ENCODE measurements at regions not wholly inside any gene's neighbourhood (a gene's known extent, or its start where the extent isn't known, plus 50 kb on each side); places are given as distances from the start of the nearest gene placed in this dataset.
A peak's percentile ranks its signal among the peaks of the same experiment; 100 is the strongest.

DNA sequence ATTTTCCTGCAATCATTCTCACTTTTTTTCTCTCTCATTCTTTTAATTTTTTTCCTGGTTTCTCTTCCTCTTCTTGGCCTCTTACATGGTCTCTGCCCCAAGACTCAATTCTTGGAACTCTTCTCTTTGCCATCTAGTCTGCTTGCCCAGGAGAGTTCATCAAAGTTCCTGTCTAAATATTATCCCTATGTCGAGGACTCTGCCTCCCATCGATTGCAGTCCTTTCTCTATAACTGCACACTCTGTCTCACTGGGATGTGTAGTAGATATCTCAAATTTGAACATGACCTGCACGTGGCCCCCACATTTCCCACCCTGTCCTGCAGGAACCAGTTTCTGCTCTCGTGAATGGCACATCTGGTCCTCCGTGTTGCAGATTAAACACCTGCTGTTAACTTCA lies 204.7 kb upstream of the TMTC4 start:
- Histone ChIP-seq H3K9me3 (replicated peaks in 1 of 11) (peaks cover 0 to 13% (median 6%) of the 10 kb centered on the region in 11 experiments; a peak in 7 of 22 replicates), H4K20me1 (no peaks in the 10 kb centered on the region), H3K4me2 (peak overlapping the region in 3 of 11 experiments; percentile 7 to 60 (median 54); a peak in 3 of 22 replicates), H3K4me1 (peaks cover 0 to 38% (median 5%) of the 10 kb centered on the region in 10 experiments; a peak in 9 of 20 replicates), H3K9ac (no peak overlapping the region), H3K4me3 (no peak overlapping the region), H3K36me3 (no peaks in the 10 kb centered on the region), H3K27ac (no peak overlapping the region), H3K27me3 (no peaks in the 10 kb centered on the region)
- TF ChIP-seq Cebpa-rat (IDR thresholded peaks at IDR 0.05), result no peak

DNA sequence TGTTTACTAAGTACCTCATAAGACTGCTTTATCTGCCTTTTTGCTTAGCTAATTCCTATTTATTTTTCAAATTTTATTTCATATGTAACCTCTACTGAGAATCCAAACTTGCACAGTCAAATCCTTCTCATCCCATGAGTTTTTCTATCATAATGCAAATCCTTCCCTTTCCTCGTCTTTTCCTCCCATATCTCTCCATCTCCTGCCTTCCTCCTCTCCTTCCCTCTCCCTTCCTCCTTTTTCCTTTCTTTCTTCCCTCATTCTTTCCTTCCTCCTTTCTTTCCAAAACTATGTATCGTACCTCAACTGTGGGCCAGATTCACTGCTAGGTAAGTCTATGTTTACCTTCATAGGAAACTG lies 201.4 kb upstream of the TMTC4 start:
- Histone ChIP-seq H3K4me2 (peak overlapping the region in 5 of 11 experiments; percentile 9 to 80 (median 71); a peak in 10 of 22 replicates), H3K9me3 (replicated peaks in 1 of 11) (peaks cover 0 to 15% (median 9%) of the 10 kb centered on the region in 11 experiments; a peak in 11 of 22 replicates), H3K36me3 (no peaks in the 10 kb centered on the region), H3K4me1 (peaks cover 0 to 51% (median 7%) of the 10 kb centered on the region in 10 experiments; a peak in 9 of 20 replicates), H4K20me1 (no peaks in the 10 kb centered on the region), H3K27ac (peak overlapping the region in 3 of 11 experiments; percentile 48 to 70 (median 52); a peak in 6 of 22 replicates), H3K4me3 (no peak overlapping the region), H3K9ac (peak overlapping the region in 1 of 11 experiments; percentile 32; a peak in 2 of 22 replicates), H3K27me3 (no peaks in the 10 kb centered on the region)
- no peak for TF ChIP-seq Cebpa-rat (IDR thresholded peaks at IDR 0.05)

DNA sequence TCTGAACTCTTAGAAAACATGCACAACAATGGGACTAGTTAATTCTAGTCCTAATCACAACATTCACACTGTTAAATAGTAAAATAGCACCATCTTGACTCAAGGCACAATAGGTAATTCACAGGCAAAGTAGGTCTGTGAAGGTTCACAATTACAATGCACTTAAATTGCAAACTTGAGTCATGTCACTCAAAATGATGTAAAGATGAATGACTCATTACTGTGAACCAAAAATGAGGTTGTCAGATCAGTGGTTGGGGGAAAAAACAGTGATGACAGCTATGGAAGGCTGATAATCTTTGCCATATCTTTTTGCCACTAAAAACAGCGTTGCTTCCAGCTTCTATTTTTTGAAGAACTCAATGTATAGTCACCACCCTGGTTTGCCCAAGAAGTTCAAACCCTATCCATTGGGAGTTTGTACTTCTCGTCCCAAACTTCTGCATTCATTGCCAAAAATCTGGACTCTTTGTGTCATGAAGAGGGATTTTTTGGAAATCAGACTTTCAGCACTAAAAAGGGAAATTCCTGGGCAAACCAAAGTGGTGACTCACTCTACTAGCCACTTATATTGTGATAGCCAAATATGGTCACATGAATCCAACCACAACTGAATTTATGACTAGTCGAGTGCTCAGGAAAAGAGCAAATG lies 200.9 kb upstream of the TMTC4 start:
- Histone ChIP-seq H3K27ac (peak overlapping the region in 3 of 11 experiments; percentile 48 to 70 (median 52); a peak in 7 of 22 replicates), H3K4me3 (peak overlapping the region in 1 of 10 experiments; percentile 10; a peak in 1 of 20 replicates), H3K9me3 (replicated peaks in 1 of 11) (peaks cover 0 to 15% (median 9%) of the 10 kb centered on the region in 11 experiments; a peak in 11 of 22 replicates), H3K4me2 (peak overlapping the region in 5 of 11 experiments; percentile 9 to 80 (median 71); a peak in 10 of 22 replicates), H4K20me1 (no peaks in the 10 kb centered on the region), H3K36me3 (no peaks in the 10 kb centered on the region), H3K4me1 (peaks cover 0 to 51% (median 7%) of the 10 kb centered on the region in 10 experiments; a peak in 9 of 20 replicates), H3K27me3 (no peaks in the 10 kb centered on the region), H3K9ac (peak overlapping the region in 1 of 11 experiments; percentile 32; a peak in 2 of 22 replicates)
- no peak for TF ChIP-seq Cebpa-rat (IDR thresholded peaks at IDR 0.05)

DNA sequence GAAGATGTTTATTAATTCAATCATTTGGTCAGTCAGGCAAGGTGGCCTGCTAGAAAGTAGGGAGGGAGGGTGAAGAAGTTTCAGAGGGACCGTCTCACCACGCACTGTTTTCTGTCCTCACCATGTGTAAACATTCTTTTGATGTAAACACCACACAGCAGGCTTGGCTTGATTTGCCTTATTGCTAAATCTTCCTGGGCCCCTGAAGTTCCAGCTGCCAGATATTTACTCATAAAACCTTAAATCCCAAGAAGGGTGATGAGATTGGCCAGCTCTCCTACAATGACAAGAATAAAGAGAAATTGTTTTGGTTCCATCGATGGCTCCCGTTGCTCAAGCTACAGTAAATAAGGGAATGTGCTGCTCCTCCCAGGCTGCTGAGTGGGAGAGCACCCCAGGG lies 198.2 kb upstream of the TMTC4 start:
- Histone ChIP-seq H3K27me3 (no peaks in the 10 kb centered on the region), H3K4me3 (no peak overlapping the region), H3K4me1 (peaks cover 0 to 36% (median 7%) of the 10 kb centered on the region in 10 experiments; a peak in 9 of 20 replicates), H3K27ac (no peak overlapping the region), H4K20me1 (no peaks in the 10 kb centered on the region), H3K36me3 (no peaks in the 10 kb centered on the region), H3K9ac (no peak overlapping the region), H3K9me3 (replicated peaks in 1 of 11) (peaks cover 9 to 25% (median 15%) of the 10 kb centered on the region in 11 experiments; a peak in 21 of 22 replicates), H3K4me2 (peak overlapping the region in 3 of 11 experiments; percentile 42 to 45 (median 44); a peak in 5 of 22 replicates)
- TF ChIP-seq Cebpa-rat (IDR thresholded peaks at IDR 0.05), result no peak

DNA sequence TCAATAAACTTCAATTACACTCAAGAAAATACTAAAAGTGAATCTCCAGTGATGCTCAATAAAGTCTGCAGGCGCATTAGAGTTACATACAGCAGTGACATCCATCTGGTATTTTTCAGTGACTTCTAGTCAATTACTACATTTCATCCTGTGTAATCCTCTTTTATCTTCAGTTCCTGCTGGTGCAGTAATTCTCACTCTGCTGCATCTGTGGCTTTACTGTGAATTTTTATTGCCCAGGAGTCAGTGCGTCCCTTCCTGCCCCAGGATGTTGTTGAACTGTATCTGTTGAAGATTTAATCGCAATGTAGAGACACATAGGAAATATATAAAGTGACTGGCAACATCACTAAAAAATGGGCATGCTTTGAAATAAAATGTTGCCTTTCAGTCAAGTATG lies 196.3 kb upstream of the TMTC4 start:
- Histone ChIP-seq H3K36me3 (no peaks in the 10 kb centered on the region), H3K9ac (no peak overlapping the region), H3K27me3 (no peaks in the 10 kb centered on the region), H3K4me2 (no peak overlapping the region), H3K9me3 (replicated peaks in 1 of 11) (peaks cover 22 to 35% (median 29%) of the 10 kb centered on the region in 11 experiments), H3K4me1 (peaks cover 0 to 28% (median 5%) of the 10 kb centered on the region in 10 experiments; a peak in 9 of 20 replicates), H3K4me3 (no peak overlapping the region), H4K20me1 (no peaks in the 10 kb centered on the region), H3K27ac (no peak overlapping the region)
- no peak for TF ChIP-seq Cebpa-rat (IDR thresholded peaks at IDR 0.05)

DNA sequence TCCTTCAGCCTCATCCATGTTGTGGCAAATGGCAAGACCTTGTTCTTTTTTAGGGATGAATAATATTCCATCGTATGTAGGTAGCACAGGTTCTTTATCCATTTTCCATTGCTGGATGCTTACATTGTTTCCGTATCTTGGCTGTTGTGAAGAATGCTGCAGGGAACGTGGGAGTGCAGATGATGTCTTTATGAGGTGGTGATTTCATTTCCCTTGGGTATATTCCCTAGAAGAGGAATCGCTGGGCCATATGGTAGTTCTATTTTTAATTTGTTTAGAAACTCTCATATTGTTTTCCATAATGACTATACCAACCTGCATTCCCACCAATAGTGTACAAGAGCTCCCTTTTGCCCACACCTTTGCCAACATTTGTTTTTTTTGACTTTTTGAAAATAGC lies 186.3 kb upstream of the TMTC4 start:
- Histone ChIP-seq H3K27me3 (no peaks in the 10 kb centered on the region), H3K9ac (no peak overlapping the region), H3K4me1 (no peaks in the 10 kb centered on the region), H3K4me2 (no peak overlapping the region), H3K4me3 (no peak overlapping the region), H3K9me3 (replicated peaks in 1 of 11) (peaks cover 0 to 4% (median 0%) of the 10 kb centered on the region in 11 experiments; a peak in 4 of 22 replicates), H4K20me1 (no peaks in the 10 kb centered on the region), H3K36me3 (no peaks in the 10 kb centered on the region), H3K27ac (no peak overlapping the region)
- TF ChIP-seq Cebpa-rat (IDR thresholded peaks at IDR 0.05), result no peak

DNA sequence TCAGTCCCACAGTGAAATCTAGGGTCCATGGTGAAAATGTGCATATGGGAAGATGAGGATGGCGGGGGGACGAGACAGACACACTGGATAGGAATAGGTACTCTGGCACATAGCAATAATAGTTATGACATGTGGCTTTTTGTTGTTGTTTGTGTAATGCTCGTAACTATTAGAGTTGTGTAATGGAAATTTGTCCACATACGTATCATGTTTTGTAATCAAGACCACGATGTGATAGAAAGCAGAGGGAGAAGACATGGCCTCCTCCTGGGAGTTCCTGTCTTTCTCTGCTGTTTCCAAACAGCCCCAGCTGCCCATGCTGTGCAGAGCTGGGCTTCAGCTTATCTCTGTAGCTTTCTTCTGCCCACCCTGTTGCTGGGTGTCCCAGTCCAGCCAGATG lies 185.3 kb upstream of the TMTC4 start:
- Histone ChIP-seq H4K20me1 (no peaks in the 10 kb centered on the region), H3K9ac (no peak overlapping the region), H3K27ac (no peak overlapping the region), H3K4me1 (peaks cover 0 to 5% (median 0%) of the 10 kb centered on the region in 10 experiments; a peak in 1 of 20 replicates), H3K4me2 (no peak overlapping the region), H3K36me3 (no peaks in the 10 kb centered on the region), H3K27me3 (no peaks in the 10 kb centered on the region), H3K4me3 (no peak overlapping the region), H3K9me3 (replicated peaks in 1 of 11) (no peaks in the 10 kb centered on the region)
- no peak for TF ChIP-seq Cebpa-rat (IDR thresholded peaks at IDR 0.05)

DNA sequence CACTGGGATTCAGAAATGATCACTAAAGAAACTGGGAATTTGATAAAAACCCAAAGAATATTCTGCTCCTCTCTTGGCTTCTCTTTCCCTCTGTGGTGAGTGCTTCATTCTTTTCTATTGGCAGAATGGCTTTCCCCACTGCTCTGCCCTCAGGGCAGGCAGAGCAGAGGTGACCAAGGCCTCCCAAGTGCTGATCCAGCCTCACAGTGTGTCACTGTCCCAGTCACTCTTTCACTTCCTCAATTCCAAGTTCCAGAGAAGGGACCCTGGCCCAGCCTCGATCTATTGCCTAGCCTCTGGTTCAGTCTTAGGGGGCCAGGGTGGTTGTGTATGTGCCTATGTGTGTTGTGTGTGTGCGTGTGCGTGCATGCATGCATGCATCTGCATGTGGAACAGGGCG lies 180.6 kb upstream of the TMTC4 start:
- Histone ChIP-seq H3K27me3 (no peaks in the 10 kb centered on the region), H3K9me3 (replicated peaks in 1 of 11) (no peaks in the 10 kb centered on the region), H3K4me1 (peaks cover 0 to 6% (median 0%) of the 10 kb centered on the region in 10 experiments; a peak in 3 of 20 replicates), H4K20me1 (no peaks in the 10 kb centered on the region), H3K4me2 (no peak overlapping the region), H3K36me3 (no peaks in the 10 kb centered on the region), H3K27ac (no peak overlapping the region), H3K4me3 (no peak overlapping the region), H3K9ac (no peak overlapping the region)
- TF ChIP-seq Cebpa-rat (IDR thresholded peaks at IDR 0.05), result no peak

DNA sequence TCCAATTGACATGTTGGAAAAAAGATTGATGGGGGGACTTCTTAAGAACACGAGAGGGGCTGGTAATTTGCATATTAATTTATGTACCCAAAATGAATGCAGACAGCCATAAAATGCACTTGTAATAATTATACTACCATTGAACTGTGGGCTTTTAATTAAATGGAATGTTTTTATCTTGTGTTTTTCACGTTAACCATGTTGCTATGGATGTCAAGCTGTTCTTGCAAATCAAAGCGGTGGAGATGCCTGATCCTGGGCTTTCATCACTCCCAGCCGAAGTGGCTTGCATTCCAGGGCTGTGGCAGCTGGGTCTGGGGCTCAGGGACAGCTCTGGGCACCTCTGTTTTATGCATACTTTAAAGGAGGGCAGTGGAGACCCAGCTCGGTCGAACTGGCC lies 179.4 kb upstream of the TMTC4 start:
- Histone ChIP-seq H3K9ac (no peak overlapping the region), H4K20me1 (no peaks in the 10 kb centered on the region), H3K4me3 (no peak overlapping the region), H3K9me3 (replicated peaks in 1 of 11) (peaks cover 0 to 7% (median 0%) of the 10 kb centered on the region in 11 experiments; a peak in 4 of 22 replicates), H3K4me2 (no peak overlapping the region), H3K36me3 (no peaks in the 10 kb centered on the region), H3K4me1 (peaks cover 0 to 6% (median 0%) of the 10 kb centered on the region in 10 experiments; a peak in 3 of 20 replicates), H3K27ac (no peak overlapping the region), H3K27me3 (no peaks in the 10 kb centered on the region)
- no peak for TF ChIP-seq Cebpa-rat (IDR thresholded peaks at IDR 0.05)
